Adrenal gland (tissue), 9 donors: ENCODE measurements at regions not wholly inside any gene's neighbourhood (a gene's known extent, or its start where the extent isn't known, plus 50 kb on each side); places are given as distances from the start of the nearest gene placed in this dataset.
"Not testable (repeated sequence)": the region's sequence is repeated elsewhere in the genome, so short reads cannot be mapped to it uniquely, and the experiment has no call there.

ENCODE experiments used
- DNase-seq, 7 donors: peaks; one replicate each; pipeline ENCODE4 v3.0.0-alpha.2; 2019 to 2020
- H3K27ac ChIP-seq, 5 donors: fragments of 200-600 bp; sonication (generic) in 4 of 5; 1 replicate in 3 of 5; 2 replicates in 2 of 5; pipeline versions ENCODE4 v1.5.1 to v1.8.0; 2016 to 2020; ENCODE audit warnings: mild to moderate bottlenecking in 1 of 5
- H3K27me3 ChIP-seq: fragments of 200-600 bp; 2 replicates; pipeline ENCODE4 v1.8.0; 2021
- H3K36me3 ChIP-seq, 2 donors: fragments of 200-600 bp; replicated peaks in 1 of 2; 1 replicate in 1 of 2; 2 replicates in 1 of 2; pipeline versions ENCODE4 v1.5.1 to v1.8.0; 2018 to 2022
- H3K4me1 ChIP-seq, 2 donors: fragments of 200-600 bp; replicated peaks in 1 of 2; 1 replicate in 1 of 2; 2 replicates in 1 of 2; pipeline versions ENCODE4 v1.5.1 to v1.8.0; 2018 to 2021
- H3K4me3 ChIP-seq, 4 donors: fragments of 200-600 bp; sonication (generic) in 3 of 4; one replicate each; pipeline ENCODE4 v1.5.1; 2016 to 2018
- H3K9me3 ChIP-seq, 3 donors: fragments of 200-600 bp; sonication (generic) in 1 of 3; replicated peaks in 1 of 3; 1 replicate in 2 of 3; 2 replicates in 1 of 3; pipeline versions ENCODE4 v1.5.1 to v1.8.0; 2016 to 2021
- POLR2A ChIP-seq, 2 donors: fragments of 450-650 bp; IDR thresholded peaks; one replicate each; pipeline ENCODE4 v1.6.1; 2017; ENCODE audit warnings: antibody characterized with exemption in 2 of 2, mild to moderate bottlenecking in 2 of 2, moderate library complexity in 1 of 2
- WGBS, 4 donors: extraction: QIAGEN DNeasy Blood & Tissue Kit in 2 of 4; methylation state at CpG; one replicate each; pipeline versions ENCODE4 v1.1.5 to v1.1.7; 2013 to 2017; 5-methylcytosine and 5-hydroxymethylcytosine counted together
- intact Hi-C, 2 donors: fragments of 100-400 bp; cut with DNase I; formaldehyde crosslinking; loops; one replicate each; pipeline versions ENCODE4 v1.14.1 to v1.15.0; 2022 to 2023
- TF ChIP-seq, protein P1 (sequence below), 6 experiments: fragments of 450-650 bp in 4 of 6; fragments of 200-600 bp in 2 of 6; sonication (generic) in 1 of 6; IDR thresholded peaks; 1 replicate in 5 of 6; 2 replicates in 1 of 6; pipeline versions ENCODE4 v1.5.1 to v1.8.0; 2016 to 2021; ENCODE audit warnings: antibody characterized with exemption in 6 of 6, mild to moderate bottlenecking in 2 of 6, moderate library complexity in 1 of 6
- donor health status: healthy with polysubstance abuse.
- donor health status: Bipolar disorder and iron deficiency.
- donor health status: DM: yes; HTN: yes; CAD: no.
- donor health status: DM: no; HTN: no; CAD: no.
- donor health status: DM: no; HTN: no; CAD: no.

DNA sequence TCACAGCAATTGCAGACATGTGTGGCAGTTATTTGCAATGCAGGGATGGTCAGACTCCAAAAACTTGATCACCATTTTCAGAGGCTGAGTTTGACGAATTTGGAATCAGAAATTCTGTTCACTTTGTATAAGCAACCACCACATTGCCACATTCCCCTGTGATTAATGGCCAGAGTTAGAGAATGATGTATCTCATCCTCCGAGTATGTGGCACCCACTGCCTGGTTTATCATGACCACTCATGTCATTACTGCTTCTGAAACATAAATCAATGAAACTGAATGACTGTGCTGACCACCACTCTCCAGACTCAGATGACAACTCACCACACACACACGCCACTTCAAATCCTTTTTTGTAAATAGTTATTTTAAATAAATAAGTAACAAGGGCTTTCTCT lies 66.6 kb upstream of the CACHD1 start:
- Histone ChIP-seq H3K4me1 (no peaks in the 10 kb centered on the region), H3K9me3 (no peaks in the 10 kb centered on the region), H3K27ac (no peak overlapping the region), H3K4me3 (no peak overlapping the region), H3K36me3 (no peaks in the 10 kb centered on the region), H3K27me3 (no peaks in the 10 kb centered on the region)
- TF ChIP-seq, protein P1, sequence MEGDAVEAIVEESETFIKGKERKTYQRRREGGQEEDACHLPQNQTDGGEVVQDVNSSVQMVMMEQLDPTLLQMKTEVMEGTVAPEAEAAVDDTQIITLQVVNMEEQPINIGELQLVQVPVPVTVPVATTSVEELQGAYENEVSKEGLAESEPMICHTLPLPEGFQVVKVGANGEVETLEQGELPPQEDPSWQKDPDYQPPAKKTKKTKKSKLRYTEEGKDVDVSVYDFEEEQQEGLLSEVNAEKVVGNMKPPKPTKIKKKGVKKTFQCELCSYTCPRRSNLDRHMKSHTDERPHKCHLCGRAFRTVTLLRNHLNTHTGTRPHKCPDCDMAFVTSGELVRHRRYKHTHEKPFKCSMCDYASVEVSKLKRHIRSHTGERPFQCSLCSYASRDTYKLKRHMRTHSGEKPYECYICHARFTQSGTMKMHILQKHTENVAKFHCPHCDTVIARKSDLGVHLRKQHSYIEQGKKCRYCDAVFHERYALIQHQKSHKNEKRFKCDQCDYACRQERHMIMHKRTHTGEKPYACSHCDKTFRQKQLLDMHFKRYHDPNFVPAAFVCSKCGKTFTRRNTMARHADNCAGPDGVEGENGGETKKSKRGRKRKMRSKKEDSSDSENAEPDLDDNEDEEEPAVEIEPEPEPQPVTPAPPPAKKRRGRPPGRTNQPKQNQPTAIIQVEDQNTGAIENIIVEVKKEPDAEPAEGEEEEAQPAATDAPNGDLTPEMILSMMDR (IDR thresholded peaks at IDR 0.05), result no peak
- TF ChIP-seq POLR2A (IDR thresholded peaks at IDR 0.05), result no peak
- no peak for DNase-seq
- 82 to 85% (median 83%) methylated on average over 3 of the region's 3 CpGs for WGBS, 4 donors
- intact Hi-C loops, result no loop called here

DNA sequence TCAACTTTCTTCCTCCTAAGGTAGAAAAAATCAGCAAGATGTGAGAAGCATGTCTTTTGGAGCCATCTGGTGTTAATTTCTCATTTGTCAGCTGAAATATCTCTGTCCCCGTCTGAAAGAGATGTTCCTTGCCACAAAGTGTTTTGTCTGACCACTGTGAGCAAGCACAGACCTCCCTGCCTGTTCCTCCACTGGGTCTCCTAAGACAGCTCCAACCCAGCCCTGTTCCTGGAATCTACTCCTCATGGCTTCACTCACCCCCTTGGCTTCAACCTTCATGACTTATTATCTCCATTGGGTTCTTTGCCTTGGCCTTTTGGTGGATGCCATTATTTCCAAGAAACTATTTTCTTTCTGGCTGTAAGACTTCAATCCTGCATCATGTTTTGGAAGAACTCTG lies 65.7 kb upstream of the CACHD1 start:
- Histone ChIP-seq H3K4me3 (no peak overlapping the region), H3K27ac (no peak overlapping the region), H3K27me3 (no peaks in the 10 kb centered on the region), H3K4me1 (no peaks in the 10 kb centered on the region), H3K9me3 (no peaks in the 10 kb centered on the region), H3K36me3 (no peaks in the 10 kb centered on the region)
- no peak for DNase-seq
- intact Hi-C loops, result no loop called here
- WGBS, 4 donors, result 58 to 78% (median 70%) methylated on average over 1 of the region's 1 CpG
- TF ChIP-seq, protein P1 (IDR thresholded peaks at IDR 0.05), result no peak
- no peak for TF ChIP-seq POLR2A (IDR thresholded peaks at IDR 0.05)

DNA sequence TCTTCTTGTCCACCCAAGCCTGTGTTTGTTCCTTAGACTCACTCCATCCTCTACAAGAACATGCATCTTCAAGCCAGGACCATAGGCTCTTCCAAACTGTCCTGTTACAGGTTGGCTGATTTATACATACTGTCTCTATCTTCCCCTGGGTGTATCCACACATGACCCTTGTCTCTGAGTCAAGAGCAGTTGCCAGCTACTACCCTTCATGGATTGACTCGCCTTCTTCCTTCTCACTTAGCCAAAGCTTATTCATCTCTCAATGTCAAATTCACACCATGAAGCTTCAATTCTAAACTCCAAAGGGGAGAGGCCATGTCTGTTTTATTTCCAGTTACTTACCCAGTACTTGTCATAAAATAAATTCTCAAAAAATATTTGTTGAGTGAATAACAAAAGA lies 64.1 kb upstream of the CACHD1 start:
- Histone ChIP-seq H3K4me1 (no peaks in the 10 kb centered on the region), H3K9me3 (no peaks in the 10 kb centered on the region), H3K27me3 (no peaks in the 10 kb centered on the region), H3K4me3 (no peak overlapping the region), H3K36me3 (no peaks in the 10 kb centered on the region), H3K27ac (no peak overlapping the region)
- 53 to 71% (median 65%) methylated on average over 1 of the region's 1 CpG for WGBS, 4 donors
- intact Hi-C loops, result no loop called here
- DNase-seq, result no peak
- no peak for TF ChIP-seq POLR2A (IDR thresholded peaks at IDR 0.05)
- TF ChIP-seq, protein P1 (IDR thresholded peaks at IDR 0.05), result no peak

DNA sequence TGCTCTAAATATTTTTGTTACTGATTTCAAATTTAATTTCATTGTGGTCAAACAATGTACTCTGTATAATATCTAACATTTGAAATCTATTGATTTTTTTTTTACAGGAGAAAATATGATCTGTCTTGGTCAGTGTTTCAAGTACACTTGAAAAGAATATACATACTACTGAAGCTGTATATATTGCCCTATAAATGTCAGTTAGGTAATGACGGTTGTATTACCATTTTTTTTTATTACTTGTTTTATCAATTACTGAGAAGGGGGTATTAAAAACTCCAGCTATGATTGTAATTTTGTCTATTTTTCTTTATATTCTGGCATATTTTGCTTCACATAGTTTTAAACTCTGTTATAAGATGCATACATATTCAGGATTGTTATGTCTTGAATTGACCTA lies 59.7 kb upstream of the CACHD1 start:
- WGBS, 4 donors, result 93 to 96% (median 94%) methylated on average over 1 of the region's 1 CpG
- Histone ChIP-seq H3K9me3 (no peaks in the 10 kb centered on the region), H3K27me3 (no peaks in the 10 kb centered on the region), H3K27ac (no peak overlapping the region), H3K4me3 (no peak overlapping the region), H3K36me3 (no peaks in the 10 kb centered on the region), H3K4me1 (no peaks in the 10 kb centered on the region)
- TF ChIP-seq POLR2A (IDR thresholded peaks at IDR 0.05), result no peak
- TF ChIP-seq, protein P1 (IDR thresholded peaks at IDR 0.05), result no peak
- intact Hi-C loops, result no loop called here
- no peak for DNase-seq

DNA sequence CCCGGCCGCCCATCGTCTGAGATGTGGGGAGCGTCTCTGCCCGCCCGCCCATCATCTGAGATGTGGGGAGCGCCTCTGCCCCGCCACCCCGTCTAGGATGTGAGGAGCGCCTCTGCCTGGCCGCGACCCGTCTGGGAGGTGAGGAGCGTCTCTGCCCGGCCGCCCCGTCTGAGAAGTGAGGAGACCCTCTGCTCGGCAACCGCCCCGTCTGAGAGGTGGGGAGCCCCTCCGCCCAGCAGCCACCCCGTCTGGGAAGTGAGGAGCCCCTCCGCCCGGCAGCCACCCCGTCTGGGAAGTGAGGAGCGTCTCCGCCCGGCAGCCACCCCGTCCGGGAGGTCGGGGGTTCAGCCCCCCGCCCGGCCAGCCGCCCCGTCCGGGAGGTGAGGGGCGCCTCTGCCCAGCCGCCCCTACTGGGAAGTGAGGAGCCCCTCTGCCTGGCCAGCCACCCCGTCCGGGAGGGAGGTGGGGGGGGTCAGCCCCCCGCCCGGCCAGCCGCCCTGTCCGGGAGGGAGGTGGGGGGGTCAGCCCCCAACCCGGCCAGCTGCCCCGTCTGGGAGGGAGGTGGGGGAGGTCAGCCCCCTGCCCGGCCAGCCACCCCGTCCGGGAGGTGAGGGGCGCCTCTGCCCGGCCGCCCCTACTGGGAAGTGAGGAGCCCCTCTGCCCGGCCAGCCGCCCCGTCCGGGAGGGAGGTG lies 54.9 kb upstream of the CACHD1 start:
- H3K27me3 ChIP-seq, H3K36me3 ChIP-seq, DNase-seq, H3K27ac ChIP-seq, H3K4me1 ChIP-seq, intact Hi-C loops, H3K4me3 ChIP-seq, H3K9me3 ChIP-seq: not testable (repeated sequence)
- WGBS, 4 donors, result 95 to 100% (median 97%) methylated on average over 2 to 52 of the region's 56 CpGs; no CpG with 5 or more reads in 1 of the 4 donors
